ENCODE measurements at regions not wholly inside any gene's neighbourhood (a gene's known extent, or its start where the extent isn't known, plus 50 kb on each side); places are given as distances from the start of the nearest gene placed in this dataset.

DNA sequence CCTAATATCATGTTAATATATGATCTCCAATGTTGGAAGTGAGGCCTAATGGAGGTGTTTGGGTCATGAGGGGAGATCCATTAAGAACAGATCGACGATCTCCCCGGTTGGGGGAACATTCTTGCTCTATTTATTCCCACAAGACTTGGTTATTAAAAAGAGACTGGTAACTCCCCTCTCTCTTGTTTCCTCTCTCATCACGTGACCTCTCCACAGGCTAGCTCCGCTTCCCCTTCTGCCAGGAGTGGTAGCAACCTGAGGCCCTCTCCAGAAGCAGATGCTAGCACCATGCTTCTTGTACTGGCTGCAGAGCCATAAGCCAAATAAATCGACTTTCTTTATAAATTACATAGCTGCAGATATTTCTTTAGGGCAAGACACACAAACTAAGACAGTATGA lies 794.4 kb downstream of the MTRR start:
- no peak for DNase-seq

DNA sequence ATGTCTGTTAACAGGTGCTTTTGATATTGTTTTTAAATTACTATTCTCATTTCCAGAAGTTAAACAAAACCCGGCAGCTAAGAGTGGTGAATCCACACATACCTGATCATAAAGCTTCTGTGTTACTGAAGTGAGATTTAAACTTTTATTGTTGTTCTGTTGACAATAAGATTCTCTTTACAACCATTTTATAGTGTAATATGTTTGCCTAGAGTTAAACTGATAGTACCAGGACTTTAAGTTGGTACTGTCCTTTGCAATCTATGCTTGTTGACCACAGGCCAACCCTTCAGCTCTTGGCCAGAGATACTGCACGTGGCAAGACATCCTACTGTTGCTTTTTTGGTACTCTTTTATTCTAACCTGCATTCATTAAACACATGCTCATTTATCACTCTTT lies 806.2 kb downstream of the MTRR start:
- no peak for DNase-seq

DNA sequence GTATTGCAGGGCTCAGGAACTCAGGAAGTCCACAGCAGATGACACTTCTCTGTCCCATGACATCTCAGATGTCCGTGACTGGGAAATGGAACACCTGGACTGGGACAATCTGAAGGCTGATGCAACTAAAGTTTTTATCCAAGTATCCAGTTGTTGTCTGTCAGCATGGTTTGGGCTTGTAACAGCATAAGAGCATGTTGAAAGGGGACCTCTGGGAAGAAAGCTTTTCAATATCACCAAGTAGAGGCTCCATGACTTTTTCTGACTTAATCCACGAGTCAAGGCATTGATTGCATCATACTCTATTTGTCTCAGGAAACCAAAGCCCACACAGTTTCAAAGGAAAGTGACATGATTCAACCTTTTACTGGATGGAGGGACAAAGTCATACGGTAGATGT lies 807.7 kb downstream of the MTRR start:
- no peak for DNase-seq

DNA sequence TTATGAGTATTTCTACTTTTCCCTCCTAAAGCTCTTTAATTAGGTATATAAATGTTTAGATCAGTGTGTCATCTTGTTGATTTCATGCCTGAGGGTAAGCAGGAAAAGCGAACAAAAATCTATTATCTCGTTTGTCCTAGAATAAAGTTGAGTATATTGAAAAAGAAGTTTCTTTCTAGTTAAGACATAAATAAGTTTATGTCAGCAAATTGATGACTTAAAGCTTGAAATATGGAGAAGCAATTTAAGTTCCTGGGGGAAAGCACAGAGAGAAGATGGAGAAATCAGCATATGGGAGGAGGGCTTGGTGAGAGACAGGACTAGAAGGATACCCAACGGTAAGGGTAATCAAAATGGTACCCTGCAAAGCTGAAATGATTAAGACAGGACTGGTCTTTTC lies 813.4 kb downstream of the MTRR start:
- DNase-seq, result no peak

DNA sequence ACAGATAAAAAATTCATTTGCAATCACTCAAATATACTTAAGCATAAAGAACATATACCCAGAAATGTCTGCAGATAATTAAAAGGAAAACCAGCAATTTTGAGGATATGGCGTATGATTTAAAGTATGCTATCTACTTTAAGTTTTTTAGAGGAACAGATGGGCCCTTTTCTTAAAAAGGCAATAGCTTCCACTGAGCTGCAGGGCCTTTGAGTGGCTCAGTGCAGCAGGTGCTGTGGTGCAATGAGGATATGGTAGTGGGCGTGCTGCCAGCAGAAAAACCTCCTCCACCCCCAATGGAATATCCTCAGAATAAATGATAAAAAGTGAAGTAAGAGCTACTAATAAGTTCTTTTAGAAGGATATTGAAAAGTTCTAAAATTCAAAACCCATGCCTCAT lies 814.5 kb downstream of the MTRR start:
- no peak for DNase-seq

DNA sequence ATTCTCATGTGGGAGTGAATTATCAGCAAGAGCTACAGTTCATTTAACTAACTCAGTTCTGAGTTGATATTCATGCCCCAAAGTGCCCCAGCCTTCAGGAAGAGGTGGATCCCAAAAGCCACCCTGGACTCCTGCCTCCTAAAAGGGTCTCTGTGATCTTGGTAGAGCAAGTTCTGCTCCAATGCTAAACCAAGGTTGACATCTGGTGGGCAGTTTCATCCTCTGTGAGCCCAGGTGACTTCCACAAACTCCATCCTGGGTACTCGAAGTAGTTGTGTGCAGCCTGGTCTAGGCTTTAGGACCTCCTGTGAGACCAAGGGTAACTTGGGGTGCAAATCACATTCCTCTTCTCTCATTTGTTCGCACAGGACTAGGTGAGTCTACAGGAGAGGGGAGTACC lies 816.8 kb downstream of the MTRR start:
- DNase-seq, result no peak

DNA sequence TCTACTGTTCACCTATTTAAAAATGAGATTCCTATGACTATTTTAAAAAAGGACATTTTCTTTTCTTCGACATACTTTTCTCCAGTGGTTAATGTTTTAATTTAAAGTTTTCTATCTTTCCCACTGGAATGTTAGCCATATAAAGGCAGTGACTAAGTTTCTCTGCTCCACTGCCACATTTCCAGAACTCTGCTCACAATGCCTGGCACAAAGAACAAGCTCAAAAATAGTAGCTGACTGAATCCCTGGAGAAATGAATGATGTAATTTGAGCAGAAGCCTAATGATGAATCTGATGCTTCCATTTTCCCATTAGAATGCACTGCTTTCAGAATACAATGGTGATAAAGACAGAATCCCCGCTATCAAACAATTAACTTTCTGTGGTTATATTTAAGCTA lies 817.8 kb downstream of the MTRR start:
- no peak for DNase-seq

DNA sequence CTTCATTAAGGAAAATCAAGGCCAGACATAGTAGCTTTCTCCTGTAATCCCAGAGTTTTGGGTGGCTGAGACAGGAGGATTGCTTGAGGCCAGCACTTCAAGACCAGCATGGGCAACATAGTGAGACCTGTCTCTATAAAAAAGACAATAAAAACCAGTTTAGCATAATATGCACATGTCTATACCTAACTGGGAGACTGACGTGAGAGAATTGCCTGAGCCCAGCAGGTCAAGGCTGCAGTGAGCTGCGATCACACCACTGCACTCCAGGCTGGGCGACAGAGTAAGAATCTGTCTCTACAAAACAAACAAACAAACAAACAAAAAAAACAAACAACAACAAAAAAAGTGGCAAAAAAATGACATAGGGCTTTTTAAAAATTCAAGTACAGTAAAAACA lies 820.8 kb downstream of the MTRR start:
- no peak for DNase-seq

DNA sequence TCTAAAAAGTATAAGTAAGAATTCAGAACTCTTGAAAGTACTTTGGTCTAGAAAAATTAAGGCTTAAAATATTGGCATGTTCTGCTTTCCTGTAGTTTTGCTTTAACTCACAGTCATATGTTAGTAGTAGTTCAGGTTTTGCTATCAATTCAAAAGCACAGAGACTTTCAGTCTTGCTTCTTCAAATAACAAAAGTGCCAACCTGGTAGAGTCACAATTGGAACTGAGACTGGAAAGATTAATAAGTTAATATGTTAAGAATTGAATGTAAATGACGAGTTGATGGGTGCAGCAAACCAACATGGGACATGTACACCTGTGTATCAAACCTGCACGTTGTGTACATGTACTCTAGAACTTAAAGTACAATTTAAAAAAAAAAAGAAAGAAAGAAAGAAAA lies 822.3 kb downstream of the MTRR start:
- no peak for DNase-seq

DNA sequence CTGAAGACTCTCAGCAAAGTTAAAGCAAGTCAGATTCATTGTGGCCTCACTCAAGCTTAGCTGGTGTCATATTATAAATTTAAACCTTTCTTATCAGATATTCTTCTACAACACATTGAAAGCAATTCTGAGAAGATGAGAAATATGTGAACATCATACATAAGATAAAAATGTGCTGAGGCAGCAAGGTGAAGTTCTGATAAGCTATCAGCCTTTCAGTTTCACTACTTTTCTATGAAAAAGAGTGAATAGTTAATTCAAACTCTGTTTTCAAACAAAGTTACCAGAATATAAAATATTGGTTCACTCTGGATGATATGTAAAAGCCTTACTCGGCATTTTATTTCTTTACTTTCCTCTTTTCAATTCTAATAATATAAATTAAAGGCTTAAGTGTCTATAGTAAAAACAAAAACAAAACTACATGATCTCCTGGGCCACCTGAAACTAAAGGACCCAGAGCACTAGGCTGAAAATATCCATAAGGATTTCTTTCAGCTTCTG lies 824.4 kb downstream of the MTRR start:
- DNase-seq, result no peak

DNA sequence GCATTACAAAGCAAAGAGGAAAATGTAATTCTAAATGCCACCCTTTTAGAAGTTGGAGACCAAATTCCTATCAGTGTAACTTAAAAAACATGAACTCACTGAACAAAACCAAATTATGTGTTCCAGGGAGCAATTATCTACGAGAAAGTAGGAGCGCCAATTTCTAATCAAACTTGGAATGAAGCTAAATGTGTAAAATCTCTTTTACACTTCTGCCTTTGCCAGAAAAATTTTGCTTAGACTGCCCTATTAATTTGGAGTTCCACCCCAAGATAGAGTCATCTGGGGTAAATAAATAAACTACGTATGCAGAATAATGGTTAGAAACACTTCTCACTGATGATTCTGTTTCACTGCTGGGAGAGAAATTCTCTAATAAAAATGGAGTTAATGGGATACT lies 825.6 kb downstream of the MTRR start:
- DNase-seq, result no peak

DNA sequence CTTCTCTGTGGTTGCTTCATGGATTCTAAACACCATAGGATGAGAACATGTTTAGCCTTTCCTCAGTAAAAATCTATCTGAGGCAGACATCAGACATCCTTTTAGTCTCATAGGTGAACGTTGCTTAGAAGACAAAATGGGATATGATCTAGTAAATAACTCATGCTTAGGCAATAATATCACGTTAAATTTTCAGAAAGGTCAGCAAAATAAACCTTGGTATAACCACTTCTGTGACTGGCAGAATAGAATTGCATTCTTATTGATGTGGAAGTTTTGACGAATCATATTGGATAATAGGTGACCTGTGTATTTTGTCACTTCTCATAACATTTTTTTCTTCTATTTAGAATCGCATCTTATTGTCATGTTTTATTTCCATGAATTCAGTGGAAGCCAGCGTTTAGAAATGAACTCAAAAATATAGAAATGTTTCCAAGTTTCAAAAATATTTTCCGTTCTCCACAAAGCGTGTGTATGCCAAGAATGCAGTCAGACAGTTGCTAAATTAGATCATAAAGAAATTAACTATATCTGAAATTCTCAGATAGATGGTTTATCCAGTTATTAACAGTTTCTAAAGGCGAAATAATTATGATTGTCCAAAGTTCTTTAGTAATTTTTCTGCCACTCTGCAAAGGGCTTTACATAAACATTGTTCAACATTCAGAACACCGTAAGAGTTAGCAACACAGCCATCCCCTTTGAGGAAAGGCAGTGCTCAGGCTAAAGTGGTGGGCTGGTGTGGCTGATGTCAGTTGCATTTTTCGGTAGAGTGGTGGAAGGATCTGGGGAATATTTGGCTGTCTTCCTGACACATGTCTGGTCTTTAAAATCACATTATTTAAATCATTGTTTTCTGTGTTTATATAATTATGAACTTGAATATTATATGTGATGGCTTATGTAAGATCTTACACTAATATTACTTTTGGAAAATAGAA lies 827.2 kb downstream of the MTRR start:
- no peak for DNase-seq

DNA sequence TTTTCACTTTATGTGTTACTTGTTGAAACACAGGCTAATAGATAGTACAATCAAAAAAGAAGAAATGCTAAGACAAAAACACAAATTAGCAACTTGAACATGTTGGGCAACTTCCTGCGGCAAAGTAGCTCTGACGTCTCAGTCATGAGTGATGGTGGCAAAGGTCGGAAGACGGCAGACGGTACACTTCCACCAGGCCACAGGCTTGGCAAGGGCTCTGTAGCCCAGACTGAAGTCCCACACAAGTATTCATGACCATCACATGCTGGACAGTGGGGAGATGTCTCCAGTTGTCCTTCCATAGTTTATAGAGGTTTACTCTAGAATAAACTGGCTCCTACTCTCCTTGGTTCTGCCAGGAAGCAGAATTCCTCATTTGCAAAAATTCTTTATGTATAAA lies 831.3 kb downstream of the MTRR start:
- DNase-seq, result no peak

DNA sequence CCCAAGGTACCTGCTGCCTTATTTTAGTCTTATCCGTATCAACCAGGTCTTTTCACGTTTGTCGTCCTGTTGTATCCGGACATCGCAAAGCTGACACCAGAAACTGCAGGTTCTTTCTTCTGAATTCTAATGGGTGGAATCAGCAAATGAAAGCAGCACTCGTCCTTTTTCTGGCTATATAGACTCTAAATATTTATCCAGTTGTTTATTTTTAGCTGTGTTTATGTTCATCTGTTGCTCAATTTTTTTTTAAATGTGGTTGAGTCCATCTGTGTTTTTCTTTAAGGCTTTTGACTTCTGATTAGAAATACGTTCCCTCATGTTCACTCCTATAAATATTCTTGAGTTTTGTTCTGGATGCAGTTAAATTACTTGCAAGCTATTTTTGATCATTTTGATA lies 831.7 kb downstream of the MTRR start:
- DNase-seq, result no peak

DNA sequence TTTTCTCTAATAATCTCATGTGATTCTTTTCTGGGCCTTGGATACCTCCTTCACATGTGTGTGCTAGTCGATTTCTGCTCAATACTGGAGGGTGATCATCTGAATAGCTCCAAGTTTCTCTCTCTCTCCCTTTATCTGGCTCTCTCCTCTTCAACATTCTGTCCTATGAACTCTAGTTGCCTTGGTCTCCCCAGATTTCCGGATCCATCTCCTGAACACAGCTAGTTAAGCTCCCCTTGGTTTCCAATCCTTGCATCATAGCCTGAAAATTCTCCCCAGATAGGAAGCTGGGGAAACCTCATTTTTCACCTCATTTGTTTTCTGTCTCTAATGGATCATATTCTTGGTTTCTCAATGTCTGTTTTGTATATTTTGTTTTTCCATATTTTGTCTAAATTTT lies 832.3 kb downstream of the MTRR start:
- no peak for DNase-seq

DNA sequence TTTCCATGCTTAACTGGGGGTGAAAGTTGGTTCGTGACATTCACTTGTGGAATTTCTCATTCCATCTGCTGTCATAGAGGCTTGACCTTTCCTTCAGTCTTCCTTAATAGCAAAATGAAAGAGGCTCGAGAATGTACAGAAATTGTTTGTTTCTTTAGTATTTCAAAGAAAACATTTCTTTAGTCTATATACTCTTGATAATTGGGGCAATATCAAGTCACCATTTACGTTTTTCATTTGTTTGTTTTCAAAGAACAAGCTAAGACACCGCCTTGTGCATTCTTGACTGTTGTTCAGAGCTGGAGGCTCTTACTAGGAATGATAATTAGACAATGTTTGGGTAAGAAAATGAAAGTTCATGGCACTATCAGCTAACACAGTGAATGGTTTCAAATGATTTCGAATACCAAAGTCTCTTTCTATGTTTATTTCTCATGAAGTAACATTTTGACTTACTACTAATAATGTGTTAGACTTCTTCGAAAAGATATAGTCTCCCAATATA lies 835.4 kb downstream of the SEMA5A start:
- no peak for DNase-seq

DNA sequence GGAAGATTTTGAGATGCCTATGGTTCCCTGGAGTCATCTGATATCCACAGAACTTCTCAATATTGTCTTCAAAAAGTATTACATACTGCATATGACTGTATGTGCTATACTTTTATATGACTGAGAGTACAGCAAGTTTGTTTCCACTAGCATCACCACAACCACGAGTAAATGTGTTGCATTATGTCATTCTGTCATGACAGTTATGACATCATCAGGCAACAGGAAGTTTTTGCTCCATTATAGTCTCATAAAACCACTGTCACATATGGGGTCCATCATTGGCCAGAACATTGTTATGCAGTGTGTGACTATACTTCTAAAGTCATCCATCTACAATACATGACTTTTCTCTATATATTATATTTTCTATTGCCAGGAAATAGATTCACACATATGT lies 831.7 kb downstream of the SEMA5A start:
- no peak for DNase-seq

DNA sequence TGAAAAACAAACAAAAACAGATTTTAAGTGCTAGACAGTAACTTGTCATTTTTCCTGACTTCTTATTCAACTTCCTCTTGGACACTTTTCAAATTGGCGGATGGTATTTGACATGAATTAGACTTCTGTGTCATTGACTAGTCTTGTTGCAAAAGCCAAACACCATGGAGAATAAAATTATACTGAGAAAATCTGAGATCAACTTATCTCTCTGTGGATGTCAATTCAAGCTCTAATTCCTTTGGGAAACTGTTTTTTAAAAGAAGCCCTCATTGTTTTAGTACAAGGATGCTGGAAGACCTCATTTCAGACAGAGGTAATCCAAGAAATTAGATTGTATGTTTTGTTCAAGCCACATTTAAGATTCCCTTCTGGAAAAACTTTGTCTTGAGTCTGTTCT lies 831.0 kb downstream of the SEMA5A start:
- no peak for DNase-seq

DNA sequence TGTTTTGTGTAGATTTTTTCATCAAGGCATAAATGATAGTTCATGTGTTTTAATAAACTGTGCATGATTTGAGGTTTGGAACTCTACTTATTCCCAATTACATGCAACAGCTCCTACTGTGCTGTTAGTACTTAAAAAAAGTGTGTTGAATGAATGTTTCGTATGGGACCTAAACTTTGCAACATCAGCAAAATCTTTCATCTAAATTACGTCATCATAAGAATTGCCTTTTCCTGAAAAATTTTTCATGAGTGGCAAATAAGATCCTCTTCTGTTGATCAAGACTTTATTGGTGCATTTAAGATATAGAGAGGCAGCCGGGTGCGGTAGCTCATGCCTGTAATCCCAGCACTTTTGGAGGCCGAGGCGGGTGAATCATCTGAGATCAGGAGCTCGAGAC lies 826.1 kb downstream of the SEMA5A start:
- DNase-seq, result no peak

DNA sequence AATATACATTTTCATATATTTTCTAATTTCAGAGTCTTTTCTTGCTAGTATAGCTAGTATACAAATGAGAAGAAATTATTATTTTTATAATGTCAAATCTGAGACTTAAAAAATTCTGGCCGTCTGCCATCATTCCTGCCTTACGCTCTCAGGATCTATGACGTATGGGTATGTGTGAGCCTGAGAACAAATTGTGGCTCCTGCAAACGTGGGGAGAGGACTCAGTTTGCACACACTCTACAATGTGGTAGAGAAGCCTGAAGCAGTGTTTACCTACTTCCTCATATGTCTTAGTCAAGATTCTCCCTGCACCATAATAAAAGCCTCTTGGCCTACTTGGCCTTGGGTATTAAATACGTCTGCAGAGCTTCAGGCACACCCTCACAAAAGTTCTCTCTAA lies 825.4 kb downstream of the SEMA5A start:
- no peak for DNase-seq

DNA sequence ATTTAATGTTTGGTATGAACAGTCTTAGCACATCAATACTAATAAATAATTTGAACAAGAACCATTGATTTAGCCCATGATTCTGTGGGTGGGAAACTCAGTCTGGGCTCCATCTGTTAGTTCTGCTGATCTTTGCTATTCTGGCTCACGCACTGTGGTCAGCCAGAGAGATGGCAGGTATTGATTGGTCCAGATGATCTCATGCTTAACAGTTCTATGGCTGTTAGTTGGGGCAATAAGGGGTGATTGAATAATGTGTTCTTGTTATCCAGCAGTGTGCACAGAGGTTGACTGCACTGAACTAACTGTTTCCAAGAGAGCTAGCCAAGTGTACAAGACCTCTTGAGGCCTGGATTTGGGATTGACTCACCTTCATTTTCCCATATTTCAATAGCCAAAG lies 824.3 kb downstream of the SEMA5A start:
- DNase-seq, result no peak

DNA sequence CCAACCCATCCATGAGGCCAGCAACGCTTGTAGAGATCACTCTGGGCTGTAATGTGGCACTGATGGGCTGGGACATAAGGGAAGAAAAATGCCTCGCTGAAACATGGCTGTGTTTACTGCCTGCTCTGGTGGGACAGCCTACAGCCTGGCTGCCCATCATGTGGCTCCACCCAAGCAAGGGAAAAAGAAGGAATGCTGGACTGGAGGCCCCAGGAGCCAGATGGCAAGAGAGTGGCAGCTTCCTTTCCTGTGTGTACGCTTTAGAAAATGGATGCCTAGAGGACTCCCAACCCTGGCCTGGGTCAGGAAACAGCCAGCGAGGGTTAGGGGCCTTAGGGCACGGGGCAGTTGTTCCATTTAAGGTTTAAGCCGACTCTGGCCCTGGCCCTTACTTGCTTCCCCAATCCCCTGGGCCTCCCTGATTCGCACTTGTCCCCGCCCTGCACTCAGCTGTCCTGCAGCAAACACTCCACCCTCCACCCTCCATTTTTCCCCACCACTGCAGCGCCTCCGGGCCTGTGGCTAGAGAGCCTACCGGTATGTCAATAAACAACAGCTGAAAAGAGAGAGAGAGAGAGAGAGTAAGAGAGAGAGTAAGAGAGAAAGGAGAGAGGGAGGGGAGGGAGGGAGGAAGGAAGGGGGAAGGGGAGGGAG lies 819.4 kb downstream of the SEMA5A start:
- DNase-seq, result no peak

DNA sequence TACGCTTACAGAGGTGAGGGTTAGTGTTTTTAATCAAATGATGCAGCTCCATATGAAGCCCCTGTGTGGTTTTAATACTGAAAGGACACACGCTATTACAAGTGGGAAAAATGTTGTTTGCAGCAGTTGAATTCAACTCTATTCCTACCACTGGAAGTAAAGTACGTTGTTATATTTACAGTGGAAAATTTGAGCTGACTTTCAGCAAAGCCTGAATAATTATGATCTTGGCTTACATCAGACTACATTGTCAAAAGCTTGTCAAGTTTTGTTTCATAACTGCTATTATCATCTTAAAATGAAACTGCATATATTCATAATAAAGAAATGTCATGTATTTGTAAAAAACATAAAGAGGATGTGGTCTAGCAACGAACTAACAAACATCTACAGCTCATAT lies 818.5 kb downstream of the SEMA5A start:
- no peak for DNase-seq

DNA sequence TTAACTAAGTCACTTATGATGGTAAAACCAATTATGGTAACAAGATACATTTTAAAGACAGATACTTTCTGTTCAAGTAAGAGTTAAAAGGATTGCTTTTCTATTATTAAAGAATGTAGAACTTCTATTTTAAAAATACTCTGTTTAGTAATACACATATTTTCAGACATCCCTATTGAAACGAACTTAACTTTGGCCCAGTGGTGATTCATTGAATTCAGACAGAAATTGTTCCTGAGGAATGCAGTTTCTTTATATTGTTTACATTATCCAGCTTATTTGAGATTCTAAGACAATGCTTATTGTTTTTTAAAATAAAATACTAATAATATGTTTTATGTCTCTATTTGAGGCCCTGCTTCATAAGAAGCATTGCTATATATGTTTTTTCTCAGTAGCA lies 816.4 kb downstream of the SEMA5A start:
- DNase-seq, result no peak

Data from islet precursor cell (in vitro differentiated cells).